ENCODE measurements at regions not wholly inside any gene's neighbourhood (a gene's known extent, or its start where the extent isn't known, plus 50 kb on each side); places are given as distances from the start of the nearest gene placed in this dataset.
"Not testable (repeated sequence)": the region's sequence is repeated elsewhere in the genome, so short reads cannot be mapped to it uniquely, and the experiment has no call there.

DNA sequence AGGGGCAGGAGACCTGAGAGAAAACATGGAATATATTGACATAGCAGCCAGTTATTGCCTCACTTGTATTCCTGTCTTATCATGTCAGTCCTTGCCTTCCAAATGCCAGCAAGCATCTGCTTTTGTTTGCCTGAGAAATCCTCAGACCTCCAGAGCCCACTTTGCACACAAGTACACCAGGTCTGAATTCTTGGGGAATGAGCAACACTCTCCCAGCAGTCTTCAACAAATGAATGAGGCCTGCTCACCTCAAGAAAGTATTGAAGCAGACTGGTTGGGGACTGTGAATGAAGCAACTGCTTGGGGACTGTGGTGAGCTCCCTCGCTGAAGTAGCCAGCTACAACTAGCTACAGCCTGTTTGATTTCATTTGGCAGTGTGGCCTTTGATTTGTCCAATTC is 172.8 kb upstream of the SPTLC3 start:
- no peak for DNase-seq (ENCODE audit: extremely low spot score)
- Histone ChIP-seq H3K36me3 (ENCODE audit: insufficient read depth) (no peaks in the 10 kb centered on the region), H3K27ac (ENCODE audit: low read depth) (no peak overlapping the region), H3K4me3 (ENCODE audit: low read depth, low read length) (no peak overlapping the region), H3K4me1 (ENCODE audit: insufficient read depth) (no peaks in the 10 kb centered on the region)
- 88% methylated on average over 1 of the region's 1 CpG for WGBS

DNA sequence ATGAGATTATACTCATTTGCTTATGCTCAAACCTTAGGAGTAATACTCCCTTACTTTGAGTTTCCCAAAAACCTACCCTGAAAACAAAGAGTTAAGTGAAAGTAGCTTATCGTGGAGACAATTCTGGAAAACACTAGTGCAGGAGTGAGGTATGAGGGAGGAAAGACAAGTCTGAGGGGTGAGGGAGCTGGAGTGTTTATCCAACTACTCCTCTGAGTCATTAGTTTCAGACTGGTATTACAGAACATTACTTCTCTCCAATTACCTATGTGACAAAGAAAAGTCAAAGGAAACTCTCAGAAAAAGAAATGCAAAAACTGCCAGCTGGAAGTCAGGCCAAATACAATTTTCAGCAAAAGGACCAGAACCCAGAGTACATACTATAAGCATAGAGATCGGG is 171.1 kb upstream of the SPTLC3 start:
- Histone ChIP-seq H3K4me3 (ENCODE audit: low read depth, low read length) (no peak overlapping the region), H3K4me1 (ENCODE audit: insufficient read depth) (no peaks in the 10 kb centered on the region), H3K36me3 (ENCODE audit: insufficient read depth) (no peaks in the 10 kb centered on the region), H3K27ac (ENCODE audit: low read depth) (no peak overlapping the region)
- DNase-seq (ENCODE audit: extremely low spot score) = no peak
- WGBS = 53% methylated on average over 2 of the region's 2 CpGs

DNA sequence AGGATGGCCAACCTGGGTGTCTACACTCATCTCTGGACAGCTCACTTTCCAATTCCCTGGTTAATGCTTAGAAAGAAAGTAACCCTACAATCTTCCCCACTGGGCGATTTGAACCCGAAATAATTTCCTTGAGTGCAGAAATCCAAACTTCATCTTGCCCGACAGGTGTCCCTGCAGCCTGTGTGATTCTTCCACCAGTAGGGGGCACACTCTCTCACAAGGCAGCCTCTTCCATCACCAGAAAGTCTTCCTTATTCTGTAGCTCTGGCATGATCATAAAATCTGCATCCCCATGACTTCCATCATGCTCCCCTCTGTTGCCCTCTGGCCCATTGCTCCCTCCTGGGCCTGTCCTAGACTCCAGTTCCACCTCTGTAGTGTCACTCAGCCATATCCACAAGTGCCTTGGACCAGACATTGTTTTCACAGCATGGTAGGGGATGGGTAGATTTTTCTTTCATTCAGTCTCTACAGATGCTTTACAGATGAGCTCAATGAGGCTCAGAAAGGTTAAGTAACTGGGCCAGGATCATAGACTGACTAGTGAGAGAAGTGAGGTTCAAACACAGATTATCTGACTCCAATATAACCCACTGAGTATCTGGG is 170.4 kb upstream of the SPTLC3 start:
- DNase-seq (ENCODE audit: extremely low spot score) = no peak
- H3K36me3 ChIP-seq (ENCODE audit: insufficient read depth) = no peaks in the 10 kb centered on the region
- WGBS = 87% methylated on average over 3 of the region's 3 CpGs
- no peaks in the 10 kb centered on the region for H3K4me1 ChIP-seq (ENCODE audit: insufficient read depth)
- no peak overlapping the region for H3K4me3 ChIP-seq (ENCODE audit: low read depth, low read length)
- no peak overlapping the region for H3K27ac ChIP-seq (ENCODE audit: low read depth)

DNA sequence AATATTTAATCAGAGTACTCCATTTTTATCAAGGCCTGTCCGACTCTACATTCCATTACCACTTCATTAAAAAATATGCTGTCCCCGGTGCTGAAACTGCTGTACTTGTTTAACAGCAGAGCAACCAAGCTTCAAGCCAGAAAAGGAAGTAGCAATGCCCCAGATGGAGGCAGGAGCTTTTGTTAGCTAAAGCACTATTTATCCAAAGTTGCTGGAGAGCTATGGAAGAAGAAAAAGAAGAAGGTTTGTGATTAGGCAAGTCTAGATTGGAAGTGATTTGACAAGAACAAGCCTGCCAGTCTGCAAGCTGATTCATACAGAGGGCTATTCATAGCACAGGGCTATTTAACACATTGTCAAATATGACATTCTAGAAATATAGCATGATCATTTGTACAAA is 160.9 kb upstream of the SPTLC3 start:
- no peaks in the 10 kb centered on the region for H3K4me1 ChIP-seq (ENCODE audit: insufficient read depth)
- 16% methylated on average over 2 of the region's 2 CpGs for WGBS
- H3K27ac ChIP-seq (ENCODE audit: low read depth) = no peak overlapping the region
- no peaks in the 10 kb centered on the region for H3K36me3 ChIP-seq (ENCODE audit: insufficient read depth)
- H3K4me3 ChIP-seq (ENCODE audit: low read depth, low read length) = no peak overlapping the region
- DNase-seq (ENCODE audit: extremely low spot score) = no peak

DNA sequence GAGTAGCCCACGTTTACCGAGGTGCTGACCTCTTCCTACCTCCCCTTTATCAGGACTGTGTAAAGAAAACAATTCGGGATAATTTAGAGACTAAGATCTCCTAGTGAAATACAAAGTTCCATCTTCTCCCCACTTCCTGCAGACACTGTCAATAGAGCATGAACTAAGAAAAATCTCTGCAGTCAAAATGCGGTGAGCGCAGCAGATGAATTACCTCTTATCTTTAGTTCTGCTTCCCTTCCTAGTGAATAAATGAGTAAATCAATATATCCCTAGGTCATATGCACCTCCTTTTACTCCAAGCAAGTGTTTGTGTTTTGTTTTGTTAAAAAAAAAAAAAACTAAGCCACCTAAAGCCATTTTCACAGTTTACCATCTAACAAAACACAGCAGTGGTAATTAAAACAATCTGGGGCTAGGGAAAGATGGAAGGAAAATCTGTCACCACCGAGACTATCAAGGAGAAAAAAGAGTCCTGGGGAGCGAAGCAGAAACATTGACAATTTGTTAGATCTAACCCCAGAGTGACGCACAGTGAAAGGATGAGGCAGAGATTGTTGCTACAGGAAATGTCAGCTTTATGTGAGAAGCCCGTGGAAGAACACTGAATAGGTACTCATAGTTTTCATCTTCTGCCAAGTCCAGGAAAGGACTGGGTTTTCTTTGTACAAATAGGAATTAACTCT is 159.4 kb upstream of the SPTLC3 start:
- DNase-seq (ENCODE audit: extremely low spot score) = no peak
- no peaks in the 10 kb centered on the region for H3K4me1 ChIP-seq (ENCODE audit: insufficient read depth)
- 40% methylated on average over 9 of the region's 9 CpGs for WGBS

DNA sequence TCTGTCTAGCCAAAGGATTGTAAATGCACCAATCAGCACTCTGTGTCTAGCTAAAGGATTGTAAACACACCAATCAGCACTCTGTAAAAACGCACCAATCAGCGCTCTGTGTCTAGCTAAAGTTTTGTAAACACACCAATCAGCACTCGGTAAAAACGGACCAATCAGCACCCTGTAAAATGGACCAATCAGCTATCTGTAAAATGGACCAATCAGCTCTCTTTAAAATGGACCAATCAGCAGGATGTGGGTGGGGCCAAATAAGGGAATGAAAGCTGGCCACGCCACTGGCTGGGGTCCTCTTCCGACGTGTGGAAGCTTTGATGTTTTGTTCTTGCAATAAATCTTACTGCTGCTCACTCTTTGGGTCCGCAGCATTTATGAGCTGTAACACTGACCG is 151.1 kb upstream of the SPTLC3 start:
- WGBS = 84% methylated on average over 9 of the region's 9 CpGs
- not testable (repeated sequence) for H3K36me3 ChIP-seq (ENCODE audit: insufficient read depth); H3K4me1 ChIP-seq (ENCODE audit: insufficient read depth); DNase-seq (ENCODE audit: extremely low spot score); H3K27ac ChIP-seq (ENCODE audit: low read depth); H3K4me3 ChIP-seq (ENCODE audit: low read depth, low read length)

More for the DNA sequence above, 159.4 kb upstream of the SPTLC3 start:
- no peak overlapping the region for H3K27ac ChIP-seq (ENCODE audit: low read depth)
- H3K4me3 ChIP-seq (ENCODE audit: low read depth, low read length) = no peak overlapping the region
- no peaks in the 10 kb centered on the region for H3K36me3 ChIP-seq (ENCODE audit: insufficient read depth)

DNA sequence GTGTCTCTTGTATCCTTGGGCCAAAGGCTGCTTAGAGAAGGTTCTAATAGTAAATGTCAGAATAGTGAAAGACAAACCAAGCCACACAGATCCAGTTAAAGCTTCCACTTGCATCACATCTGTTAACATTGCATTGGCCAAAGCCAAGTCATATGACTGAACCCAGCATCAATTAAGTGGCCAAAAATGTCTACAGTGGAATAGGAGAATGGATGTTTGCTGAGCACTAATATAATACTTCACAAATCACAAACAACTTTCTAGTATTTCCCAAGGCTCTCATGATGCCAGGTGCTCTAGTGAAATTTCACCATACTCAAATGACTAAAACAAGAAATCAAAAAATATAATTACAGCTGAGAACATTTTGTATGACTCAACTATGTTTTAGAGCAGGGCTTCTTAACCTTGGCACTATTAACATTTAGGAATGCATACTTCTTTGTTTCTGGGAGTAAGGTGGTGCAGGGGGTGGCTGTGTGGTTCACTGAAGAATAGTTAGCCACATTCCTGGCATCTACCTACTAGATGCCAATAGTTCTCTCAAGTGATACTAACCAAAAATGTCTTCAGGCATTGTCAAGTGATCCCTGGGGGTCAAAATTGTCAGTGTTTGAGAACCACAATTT is 148.0 kb upstream of the SPTLC3 start:
- Histone ChIP-seq H3K27ac (ENCODE audit: low read depth) (no peak overlapping the region), H3K4me1 (ENCODE audit: insufficient read depth) (no peaks in the 10 kb centered on the region), H3K4me3 (ENCODE audit: low read depth, low read length) (no peak overlapping the region), H3K36me3 (ENCODE audit: insufficient read depth) (no peaks in the 10 kb centered on the region)
- no peak for DNase-seq (ENCODE audit: extremely low spot score)

DNA sequence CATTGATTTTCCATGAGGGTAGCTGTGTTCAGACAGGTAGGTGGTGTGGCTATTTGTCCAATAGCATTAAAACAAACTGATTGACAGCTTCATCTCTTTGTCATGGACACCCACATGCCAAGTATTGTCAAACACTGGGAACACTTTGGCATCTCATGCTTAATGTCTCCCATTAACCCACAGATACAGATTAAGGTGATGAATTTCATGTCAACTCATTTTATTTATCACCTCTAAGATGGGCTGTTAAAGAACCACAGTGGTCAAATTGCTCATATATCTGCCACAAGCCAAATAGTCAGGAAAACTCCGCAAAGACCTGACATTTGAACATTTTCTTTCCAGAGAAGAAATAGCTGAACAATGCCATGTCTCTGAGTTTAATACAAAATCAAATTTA is 139.1 kb upstream of the SPTLC3 start:
- DNase-seq (ENCODE audit: extremely low spot score) = no peak
- no peak overlapping the region for H3K4me3 ChIP-seq (ENCODE audit: low read depth, low read length)
- H3K36me3 ChIP-seq (ENCODE audit: insufficient read depth) = no peaks in the 10 kb centered on the region
- no peaks in the 10 kb centered on the region for H3K4me1 ChIP-seq (ENCODE audit: insufficient read depth)
- 95% methylated on average over 1 of the region's 1 CpG for WGBS
- no peak overlapping the region for H3K27ac ChIP-seq (ENCODE audit: low read depth)

DNA sequence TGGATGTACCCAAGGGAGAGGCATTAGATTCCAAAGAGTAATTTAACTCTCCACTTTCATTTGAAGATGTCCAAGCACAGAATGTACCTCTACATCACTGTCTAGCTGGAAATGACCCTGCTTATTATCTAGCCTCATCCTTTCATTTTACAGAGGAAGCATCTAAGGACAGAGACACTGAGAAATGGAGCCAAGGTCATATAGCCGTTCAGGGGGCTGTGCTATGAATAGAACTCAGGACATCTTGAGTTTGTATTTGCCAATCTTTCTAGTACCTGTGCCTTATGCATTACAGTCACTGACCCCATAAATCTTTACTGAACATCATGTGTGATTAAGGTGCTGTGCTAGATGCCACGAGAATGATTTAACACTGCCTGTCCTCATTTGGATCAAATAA is 138.2 kb upstream of the SPTLC3 start:
- Histone ChIP-seq H3K27ac (ENCODE audit: low read depth) (no peak overlapping the region), H3K36me3 (ENCODE audit: insufficient read depth) (no peaks in the 10 kb centered on the region), H3K4me3 (ENCODE audit: low read depth, low read length) (no peak overlapping the region), H3K4me1 (ENCODE audit: insufficient read depth) (no peaks in the 10 kb centered on the region)
- no peak for DNase-seq (ENCODE audit: extremely low spot score)
- WGBS = 69% methylated on average over 2 of the region's 2 CpGs

DNA sequence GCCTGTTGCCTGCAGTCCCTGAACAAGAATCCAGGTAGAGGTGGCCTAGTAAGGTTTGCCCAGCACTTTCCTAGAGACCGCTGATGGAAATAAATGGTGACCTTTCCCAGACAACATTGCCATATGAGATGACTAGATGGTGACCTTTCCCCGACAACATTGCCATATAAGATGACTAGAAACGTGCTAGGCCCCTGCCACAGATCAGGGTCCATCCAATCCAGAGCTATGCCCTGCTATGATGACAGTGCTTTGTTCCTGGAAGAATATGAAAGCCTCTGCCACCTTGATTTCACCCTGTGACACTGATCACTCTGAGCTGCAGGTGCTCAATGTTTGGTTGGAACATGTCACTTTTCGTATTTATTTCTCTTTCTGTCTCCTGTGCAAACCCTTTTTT is 133.8 kb upstream of the SPTLC3 start:
- Histone ChIP-seq H3K4me1 (ENCODE audit: insufficient read depth) (no peaks in the 10 kb centered on the region), H3K36me3 (ENCODE audit: insufficient read depth) (no peaks in the 10 kb centered on the region)
- DNase-seq (ENCODE audit: extremely low spot score) = no peak

DNA sequence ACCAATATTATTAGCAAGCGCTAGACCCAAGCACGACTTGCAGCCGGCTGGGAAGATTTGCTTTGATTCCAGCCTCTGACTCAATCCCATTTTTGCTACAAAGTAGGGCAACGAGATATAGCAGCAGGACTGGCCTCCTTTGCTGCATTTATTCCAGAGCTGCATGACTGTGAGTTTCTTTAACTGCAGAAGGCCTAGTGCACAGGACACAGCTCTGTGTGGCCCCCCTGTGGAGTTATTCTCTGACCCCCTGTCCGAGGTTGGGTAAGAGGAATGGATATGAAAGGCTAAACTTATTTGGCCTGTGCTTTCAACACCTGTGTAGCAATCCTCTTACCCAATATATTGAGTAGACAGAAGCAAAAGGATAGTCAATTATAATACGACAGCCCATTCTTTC is 133.3 kb upstream of the SPTLC3 start:
- WGBS = 73% methylated on average over 6 of the region's 6 CpGs
- no peaks in the 10 kb centered on the region for H3K36me3 ChIP-seq (ENCODE audit: insufficient read depth)

More for the DNA sequence above, 133.8 kb upstream of the SPTLC3 start:
- 90% methylated on average over 4 of the region's 4 CpGs for WGBS
- H3K27ac ChIP-seq (ENCODE audit: low read depth) = no peak overlapping the region
- no peak overlapping the region for H3K4me3 ChIP-seq (ENCODE audit: low read depth, low read length)

DNA sequence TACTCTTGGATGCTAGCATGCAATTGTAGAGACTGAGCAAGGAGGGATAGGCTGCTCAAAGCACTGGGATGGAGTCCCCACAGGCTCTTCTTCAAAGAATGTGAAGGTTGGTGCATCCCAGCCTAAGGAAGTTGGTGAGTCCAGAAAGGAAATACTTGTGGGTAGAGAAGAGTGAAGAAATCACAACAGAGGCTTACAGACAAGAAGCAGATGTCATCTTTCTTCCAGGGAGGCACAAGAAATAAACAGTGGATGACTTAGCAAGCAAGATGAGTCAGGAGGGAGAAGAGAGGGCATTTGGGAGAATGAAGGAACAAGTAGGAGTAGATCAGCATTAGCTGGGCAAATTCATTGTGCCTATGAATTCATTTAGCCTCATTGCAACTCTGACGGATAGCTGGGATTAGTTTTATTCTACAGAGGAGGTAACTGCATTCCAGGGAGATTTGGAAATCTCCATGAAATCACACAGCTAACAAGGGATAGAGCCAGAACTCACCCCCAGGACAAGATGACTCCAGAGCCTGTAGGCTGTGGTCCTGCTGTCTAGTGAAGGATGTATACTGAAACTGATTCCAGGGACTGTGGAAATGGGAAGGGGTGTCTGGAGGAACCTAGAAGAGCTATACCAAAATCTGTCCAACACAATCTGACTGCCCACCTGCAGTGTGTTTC is 125.8 kb upstream of the SPTLC3 start:
- Histone ChIP-seq H3K4me1 (ENCODE audit: insufficient read depth) (no peaks in the 10 kb centered on the region), H3K27ac (ENCODE audit: low read depth) (no peak overlapping the region), H3K4me3 (ENCODE audit: low read depth, low read length) (no peak overlapping the region), H3K36me3 (ENCODE audit: insufficient read depth) (no peaks in the 10 kb centered on the region)
- no peak for DNase-seq (ENCODE audit: extremely low spot score)
- 55% methylated on average over 1 of the region's 1 CpG for WGBS

More for the DNA sequence above, 133.3 kb upstream of the SPTLC3 start:
- DNase-seq (ENCODE audit: extremely low spot score) = no peak
- H3K4me1 ChIP-seq (ENCODE audit: insufficient read depth) = no peaks in the 10 kb centered on the region
- H3K27ac ChIP-seq (ENCODE audit: low read depth) = no peak overlapping the region
- H3K4me3 ChIP-seq (ENCODE audit: low read depth, low read length) = no peak overlapping the region

DNA sequence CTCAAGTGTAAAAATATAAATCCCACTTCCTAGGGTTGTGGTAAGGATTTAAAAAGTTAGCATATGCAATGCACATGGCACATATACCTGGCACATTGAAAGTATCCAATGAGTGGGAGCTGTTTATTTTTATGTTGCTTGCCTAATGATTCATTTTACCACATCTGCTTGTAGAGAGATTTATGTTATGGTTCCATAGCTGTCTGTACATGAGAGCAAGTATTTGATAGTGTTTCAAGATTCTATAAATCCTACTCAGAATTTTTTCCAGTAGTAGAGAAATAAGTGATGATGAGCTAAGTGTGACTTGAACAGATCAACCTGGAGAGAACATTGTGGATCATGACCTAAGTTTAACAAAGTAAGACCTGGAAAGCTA is 125.3 kb upstream of the SPTLC3 start:
- Histone ChIP-seq H3K4me3 (ENCODE audit: low read depth, low read length) (no peak overlapping the region), H3K4me1 (ENCODE audit: insufficient read depth) (no peaks in the 10 kb centered on the region), H3K36me3 (ENCODE audit: insufficient read depth) (no peaks in the 10 kb centered on the region), H3K27ac (ENCODE audit: low read depth) (no peak overlapping the region)
- no peak for DNase-seq (ENCODE audit: extremely low spot score)

Measured in urinary bladder (tissue), 3 donors.